ENCODE measurements at regions not wholly inside any gene's neighbourhood (a gene's known extent, or its start where the extent isn't known, plus 50 kb on each side); places are given as distances from the start of the nearest gene placed in this dataset.

DNA sequence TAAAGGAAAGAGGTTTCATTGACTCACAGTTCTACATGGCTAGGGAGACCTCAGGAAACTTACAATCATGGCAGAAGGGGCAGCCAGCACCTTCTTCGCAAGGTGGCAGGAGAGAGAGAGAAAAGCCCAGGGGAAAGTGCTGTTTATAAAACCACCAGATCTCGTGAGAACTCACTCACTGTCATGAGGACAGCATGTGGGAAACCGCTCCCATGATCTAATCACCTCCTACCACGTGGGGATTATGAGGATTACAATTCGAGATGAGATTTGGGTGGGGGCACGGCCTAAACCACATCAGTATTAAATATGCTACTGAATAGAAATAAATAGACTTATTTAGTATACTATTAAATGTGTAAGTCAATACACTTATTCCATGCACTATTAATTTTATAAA lies 70.6 kb upstream of the TCF21 start:
- no peak for TF ChIP-seq EZH2 (IDR thresholded peaks at IDR 0.05)
- TF ChIP-seq, protein P1, sequence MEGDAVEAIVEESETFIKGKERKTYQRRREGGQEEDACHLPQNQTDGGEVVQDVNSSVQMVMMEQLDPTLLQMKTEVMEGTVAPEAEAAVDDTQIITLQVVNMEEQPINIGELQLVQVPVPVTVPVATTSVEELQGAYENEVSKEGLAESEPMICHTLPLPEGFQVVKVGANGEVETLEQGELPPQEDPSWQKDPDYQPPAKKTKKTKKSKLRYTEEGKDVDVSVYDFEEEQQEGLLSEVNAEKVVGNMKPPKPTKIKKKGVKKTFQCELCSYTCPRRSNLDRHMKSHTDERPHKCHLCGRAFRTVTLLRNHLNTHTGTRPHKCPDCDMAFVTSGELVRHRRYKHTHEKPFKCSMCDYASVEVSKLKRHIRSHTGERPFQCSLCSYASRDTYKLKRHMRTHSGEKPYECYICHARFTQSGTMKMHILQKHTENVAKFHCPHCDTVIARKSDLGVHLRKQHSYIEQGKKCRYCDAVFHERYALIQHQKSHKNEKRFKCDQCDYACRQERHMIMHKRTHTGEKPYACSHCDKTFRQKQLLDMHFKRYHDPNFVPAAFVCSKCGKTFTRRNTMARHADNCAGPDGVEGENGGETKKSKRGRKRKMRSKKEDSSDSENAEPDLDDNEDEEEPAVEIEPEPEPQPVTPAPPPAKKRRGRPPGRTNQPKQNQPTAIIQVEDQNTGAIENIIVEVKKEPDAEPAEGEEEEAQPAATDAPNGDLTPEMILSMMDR (IDR thresholded peaks at IDR 0.05), result no peak
- Histone ChIP-seq H3K4me3 (no peak overlapping the region), H3F3A (ENCODE audit: low read depth) (peaks cover 8% of the 10 kb centered on the region), H2AFZ (replicated peaks) (no peak overlapping the region), H3K27me3 (no peaks in the 10 kb centered on the region), H4K20me1 (ENCODE audit: low read depth) (peaks cover 5% of the 10 kb centered on the region), H3K4me2 (no peak overlapping the region), H3K9ac (no peak overlapping the region), H3K9me3 (ENCODE audit: low read depth) (no peaks in the 10 kb centered on the region), H3K4me1 (peaks cover 17% of the 10 kb centered on the region), H3K27ac (no peak overlapping the region), H3K79me2 (ENCODE audit: low read depth) (no peaks in the 10 kb centered on the region), H3K36me3 (no peaks in the 10 kb centered on the region)
- Mint-ChIP-seq H3K4me1 (no peaks in the 10 kb centered on the region), H3K4me3 (no peak overlapping the region), H3K27ac (no peak overlapping the region), H3K27me3 (ENCODE audit: insufficient read depth, low read depth) (peaks cover 5% of the 10 kb centered on the region), H3K9me3 (no peaks in the 10 kb centered on the region), H3K36me3 (no peaks in the 10 kb centered on the region)
- DNase-seq (ENCODE audit: low spot score), result no peak

DNA sequence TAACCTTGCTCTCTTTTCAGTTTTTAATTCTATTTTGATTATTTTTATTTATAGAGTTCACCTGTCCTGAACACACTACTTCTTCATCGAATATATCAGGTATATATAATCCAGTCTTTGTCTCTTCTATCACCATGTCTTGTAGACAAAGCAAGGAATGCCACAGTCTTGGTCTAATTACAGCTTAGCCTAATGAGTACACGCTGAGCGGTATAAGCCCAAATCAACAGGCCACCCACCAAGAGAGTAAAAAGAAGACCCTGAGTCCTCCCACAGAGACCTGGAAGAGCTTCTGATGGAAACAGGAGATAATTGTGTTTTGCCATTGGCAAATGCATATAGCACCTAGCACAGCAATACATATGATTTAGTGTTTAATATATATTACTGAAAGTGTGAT lies 68.7 kb upstream of the TCF21 start:
- Histone ChIP-seq H3K27me3 (no peaks in the 10 kb centered on the region), H3K4me1 (peaks cover 17% of the 10 kb centered on the region), H3K27ac (no peak overlapping the region), H3F3A (ENCODE audit: low read depth) (peaks cover 8% of the 10 kb centered on the region), H2AFZ (replicated peaks) (no peak overlapping the region), H3K4me3 (no peak overlapping the region), H4K20me1 (ENCODE audit: low read depth) (peaks cover 5% of the 10 kb centered on the region), H3K79me2 (ENCODE audit: low read depth) (no peaks in the 10 kb centered on the region), H3K9ac (no peak overlapping the region), H3K9me3 (ENCODE audit: low read depth) (no peaks in the 10 kb centered on the region), H3K36me3 (no peaks in the 10 kb centered on the region), H3K4me2 (peak overlapping the region; percentile 33)
- H3K27me3 Mint-ChIP-seq (ENCODE audit: insufficient read depth, low read depth), result peaks cover 4% of the 10 kb centered on the region
- DNase-seq (ENCODE audit: low spot score), result peak; percentile 81
- H3K27ac Mint-ChIP-seq, result no peak overlapping the region
- H3K9me3 Mint-ChIP-seq, result no peaks in the 10 kb centered on the region
- no peak overlapping the region for H3K4me3 Mint-ChIP-seq
- no peaks in the 10 kb centered on the region for H3K36me3 Mint-ChIP-seq
- H3K4me1 Mint-ChIP-seq, result no peaks in the 10 kb centered on the region
- TF ChIP-seq EZH2phosphoT487 (IDR thresholded peaks at IDR 0.05) (peak; percentile 93), EZH2 (IDR thresholded peaks at IDR 0.05) (no peak)

DNA sequence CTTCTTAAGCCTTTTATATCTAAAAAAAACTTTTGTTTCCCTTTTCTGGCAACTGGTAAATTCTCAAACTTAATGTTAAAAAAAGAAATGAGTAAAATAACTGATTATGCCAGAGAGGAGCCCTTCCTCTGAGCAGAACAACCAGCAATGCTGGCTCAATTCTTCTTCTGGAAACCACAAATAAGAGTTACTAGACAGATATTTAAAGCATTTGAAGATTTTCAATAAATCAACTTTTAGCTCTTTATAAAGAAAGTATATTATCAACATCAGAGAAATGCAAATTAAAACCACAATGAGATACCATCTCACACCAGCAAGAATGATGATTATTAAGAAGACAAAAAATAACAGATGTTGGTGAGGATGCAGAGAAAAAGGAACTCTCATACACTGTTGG lies 61.1 kb upstream of the TCF21 start:
- no peak for DNase-seq (ENCODE audit: low spot score)
- no peaks in the 10 kb centered on the region for H3K4me1 Mint-ChIP-seq

DNA sequence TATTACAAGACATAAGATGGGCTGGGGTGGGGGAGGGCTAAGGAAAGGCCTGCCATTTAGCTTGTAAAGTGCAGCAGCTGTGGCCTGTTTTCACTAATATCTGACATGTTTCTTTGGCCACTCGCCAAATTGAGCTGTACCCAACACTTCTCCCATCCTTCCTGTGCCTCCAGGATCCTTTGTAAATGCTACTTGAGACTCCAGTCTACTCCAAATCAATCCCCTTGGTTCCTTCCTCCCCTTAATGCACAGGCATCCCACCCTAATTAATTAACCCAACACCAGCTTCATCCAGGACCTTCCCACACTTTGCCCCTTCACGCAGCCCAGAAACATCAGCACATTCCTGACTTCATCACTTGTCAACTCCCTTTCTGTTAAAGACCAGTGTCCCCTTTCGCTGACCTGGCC lies 55.0 kb upstream of the TCF21 start:
- Histone ChIP-seq H3K79me2 (ENCODE audit: low read depth) (no peaks in the 10 kb centered on the region), H3K27ac (no peak overlapping the region), H3K4me1 (no peaks in the 10 kb centered on the region), H3F3A (ENCODE audit: low read depth) (no peaks in the 10 kb centered on the region), H3K9ac (no peak overlapping the region), H4K20me1 (ENCODE audit: low read depth) (no peaks in the 10 kb centered on the region), H3K27me3 (no peaks in the 10 kb centered on the region), H2AFZ (replicated peaks) (no peak overlapping the region), H3K4me2 (no peak overlapping the region), H3K4me3 (no peak overlapping the region), H3K9me3 (ENCODE audit: low read depth) (no peaks in the 10 kb centered on the region), H3K36me3 (no peaks in the 10 kb centered on the region)
- H3K36me3 Mint-ChIP-seq, result no peaks in the 10 kb centered on the region
- H3K4me3 Mint-ChIP-seq, result no peak overlapping the region
- H3K9me3 Mint-ChIP-seq, result no peaks in the 10 kb centered on the region
- no peaks in the 10 kb centered on the region for H3K4me1 Mint-ChIP-seq
- TF ChIP-seq, protein P1 (IDR thresholded peaks at IDR 0.05), result no peak
- TF ChIP-seq EZH2 (IDR thresholded peaks at IDR 0.05) (no peak), EZH2phosphoT487 (IDR thresholded peaks at IDR 0.05) (no peak)
- no peak overlapping the region for H3K27ac Mint-ChIP-seq
- no peak for DNase-seq (ENCODE audit: low spot score)
- H3K27me3 Mint-ChIP-seq (ENCODE audit: insufficient read depth, low read depth), result peaks cover 2% of the 10 kb centered on the region

More for the DNA sequence above, 61.1 kb upstream of the TCF21 start:
- TF ChIP-seq EZH2 (IDR thresholded peaks at IDR 0.05) (no peak), EZH2phosphoT487 (IDR thresholded peaks at IDR 0.05) (no peak)
- TF ChIP-seq, protein P1 (IDR thresholded peaks at IDR 0.05), result no peak
- no peaks in the 10 kb centered on the region for H3K79me2 ChIP-seq (ENCODE audit: low read depth)
- no peaks in the 10 kb centered on the region for H3F3A ChIP-seq (ENCODE audit: low read depth)
- no peaks in the 10 kb centered on the region for H4K20me1 ChIP-seq (ENCODE audit: low read depth)
- no peaks in the 10 kb centered on the region for H3K4me1 ChIP-seq
- H3K4me2 ChIP-seq, result no peak overlapping the region
- no peak overlapping the region for H3K9ac ChIP-seq
- peaks cover 3% of the 10 kb centered on the region for H3K27me3 Mint-ChIP-seq (ENCODE audit: insufficient read depth, low read depth)
- H3K36me3 ChIP-seq, result no peaks in the 10 kb centered on the region
- H3K9me3 Mint-ChIP-seq, result no peaks in the 10 kb centered on the region
- no peaks in the 10 kb centered on the region for H3K27me3 ChIP-seq
- H3K4me3 ChIP-seq, result no peak overlapping the region
- no peak overlapping the region for H3K4me3 Mint-ChIP-seq
- H3K9me3 ChIP-seq (ENCODE audit: low read depth), result no peaks in the 10 kb centered on the region
- H3K27ac Mint-ChIP-seq, result no peak overlapping the region
- H3K36me3 Mint-ChIP-seq, result no peaks in the 10 kb centered on the region
- no peak overlapping the region for H2AFZ ChIP-seq (replicated peaks)
- no peak overlapping the region for H3K27ac ChIP-seq

Measured in neural progenitor cell (in vitro differentiated cells).